ENCODE measurements at regions not wholly inside any gene's neighbourhood (a gene's known extent, or its start where the extent isn't known, plus 50 kb on each side); places are given as distances from the start of the nearest gene placed in this dataset.

GRCh38 chr3:150251187-150252062, 156.7 kb upstream of the TSC22D2 start:
- no peak for TF ChIP-seq CTCF (conservative IDR thresholded peaks at IDR 0.05)
- TF ChIP-seq ZFX (IDR thresholded peaks at IDR 0.05), result no peak

Data from C4-2B (cell line).